Smooth muscle cell (in vitro differentiated cells): ENCODE measurements at regions not wholly inside any gene's neighbourhood (a gene's known extent, or its start where the extent isn't known, plus 50 kb on each side); places are given as distances from the start of the nearest gene placed in this dataset.

Source experiments
- DNase-seq: peaks from one replicate; lab custom pipeline; 2025; ENCODE audit not compliant: unreplicated experiment; lab: John Stamatoyannopoulos, UW
- H2AFZ ChIP-seq: fragments of 200-600 bp; sonication (generic); 2 replicates; pipeline ENCODE4 v1.6.0; 2016; ENCODE audit warnings: antibody characterized with exemption, low read depth, mild to moderate bottlenecking
- H3F3A ChIP-seq: fragments of 200-600 bp; sonication (generic); 2 replicates; pipeline ENCODE4 v1.6.0; 2017; ENCODE audit warnings: antibody characterized with exemption, low read depth
- H3K27ac ChIP-seq: fragments of 200-600 bp; sonication (generic); 2 replicates; pipeline ENCODE4 v1.5.1; 2016; ENCODE audit warnings: low read depth, mild to moderate bottlenecking
- H3K27me3 ChIP-seq: fragments of 200-600 bp; sonication (generic); 2 replicates; pipeline ENCODE4 v1.6.1; 2016; ENCODE audit warnings: low read depth, mild to moderate bottlenecking
- H3K36me3 ChIP-seq: fragments of 200-600 bp; sonication (generic); 2 replicates; pipeline ENCODE4 v1.5.1; 2016; ENCODE audit warnings: low read depth
- H3K4me1 ChIP-seq: fragments of 200-600 bp; sonication (generic); 2 replicates; pipeline ENCODE4 v1.5.1; 2016; ENCODE audit warnings: low read depth
- H3K4me2 ChIP-seq: fragments of 200-600 bp; sonication (generic); 2 replicates; pipeline ENCODE4 v1.6.0; 2016; ENCODE audit warnings: mild to moderate bottlenecking
- H3K4me3 ChIP-seq: fragments of 200-600 bp; sonication (generic); 2 replicates; pipeline ENCODE4 v1.5.1; 2016; ENCODE audit warnings: mild to moderate bottlenecking
- H3K79me2 ChIP-seq: fragments of 200-600 bp; sonication (generic); 2 replicates; pipeline ENCODE4 v1.6.0; 2016; ENCODE audit warnings: low read depth, mild to moderate bottlenecking
- H3K9ac ChIP-seq: fragments of 200-600 bp; sonication (generic); 2 replicates; pipeline ENCODE4 v1.6.0; 2016; ENCODE audit warnings: low read depth
- H3K9me3 ChIP-seq: fragments of 200-600 bp; sonication (generic); replicated peaks from 2 replicates; pipeline ENCODE4 v1.5.1; 2016; ENCODE audit warnings: low read depth
- H4K20me1 ChIP-seq: fragments of 200-600 bp; sonication (generic); 2 replicates; pipeline ENCODE4 v1.6.0; 2016; ENCODE audit warnings: low read depth
- WGBS: methylation state at CpG from one replicate; pipeline ENCODE4 v1.1.7; 2016; ENCODE audit warnings: low lambda C conversion rate; 5-methylcytosine and 5-hydroxymethylcytosine counted together
- TF ChIP-seq, protein P1 (sequence below): fragments of 200-600 bp; sonication (generic); IDR thresholded peaks from 2 replicates; pipeline ENCODE4 v1.5.1; 2017; ENCODE audit warnings: borderline replicate concordance, mild to moderate bottlenecking, antibody characterized with exemption; ENCODE audit not compliant: insufficient read depth, poor library complexity, severe bottlenecking

DNA sequence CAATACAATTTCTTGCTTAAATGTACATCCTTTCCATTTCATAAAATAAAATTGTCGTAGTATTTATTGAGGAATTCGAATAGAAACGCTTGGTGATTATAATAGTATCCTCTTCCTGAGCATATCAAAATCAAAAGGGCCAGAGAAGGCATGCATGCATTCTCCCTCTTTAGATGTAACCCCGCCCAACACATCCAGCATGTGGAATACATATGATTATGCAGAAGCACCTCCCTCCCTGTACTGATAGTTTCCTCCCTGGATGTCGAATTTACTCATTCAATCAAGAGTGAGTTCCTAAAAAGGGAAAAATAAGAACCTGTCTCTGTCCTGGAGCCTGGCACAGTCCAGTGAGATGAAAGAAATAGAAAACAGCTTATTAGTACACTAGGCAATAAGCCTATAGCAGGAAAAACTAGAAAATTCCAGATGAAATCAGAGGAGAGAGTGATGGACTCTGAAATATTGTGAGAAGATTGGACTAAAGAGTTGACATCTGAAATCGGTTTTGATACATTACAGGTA is 262.9 kb downstream of the RDH14 start:
- no peaks in the 10 kb centered on the region for H3K27me3 ChIP-seq
- H2AFZ ChIP-seq, result no peak overlapping the region
- no peaks in the 10 kb centered on the region for H3K79me2 ChIP-seq
- no peak overlapping the region for H3K9ac ChIP-seq
- DNase-seq, result no peak
- no peaks in the 10 kb centered on the region for H3K9me3 ChIP-seq
- no peaks in the 10 kb centered on the region for H3K36me3 ChIP-seq
- H3K4me2 ChIP-seq, result no peak overlapping the region
- H3F3A ChIP-seq, result no peaks in the 10 kb centered on the region
- peaks cover 12% of the 10 kb centered on the region for H3K4me1 ChIP-seq
- TF ChIP-seq, protein P1, sequence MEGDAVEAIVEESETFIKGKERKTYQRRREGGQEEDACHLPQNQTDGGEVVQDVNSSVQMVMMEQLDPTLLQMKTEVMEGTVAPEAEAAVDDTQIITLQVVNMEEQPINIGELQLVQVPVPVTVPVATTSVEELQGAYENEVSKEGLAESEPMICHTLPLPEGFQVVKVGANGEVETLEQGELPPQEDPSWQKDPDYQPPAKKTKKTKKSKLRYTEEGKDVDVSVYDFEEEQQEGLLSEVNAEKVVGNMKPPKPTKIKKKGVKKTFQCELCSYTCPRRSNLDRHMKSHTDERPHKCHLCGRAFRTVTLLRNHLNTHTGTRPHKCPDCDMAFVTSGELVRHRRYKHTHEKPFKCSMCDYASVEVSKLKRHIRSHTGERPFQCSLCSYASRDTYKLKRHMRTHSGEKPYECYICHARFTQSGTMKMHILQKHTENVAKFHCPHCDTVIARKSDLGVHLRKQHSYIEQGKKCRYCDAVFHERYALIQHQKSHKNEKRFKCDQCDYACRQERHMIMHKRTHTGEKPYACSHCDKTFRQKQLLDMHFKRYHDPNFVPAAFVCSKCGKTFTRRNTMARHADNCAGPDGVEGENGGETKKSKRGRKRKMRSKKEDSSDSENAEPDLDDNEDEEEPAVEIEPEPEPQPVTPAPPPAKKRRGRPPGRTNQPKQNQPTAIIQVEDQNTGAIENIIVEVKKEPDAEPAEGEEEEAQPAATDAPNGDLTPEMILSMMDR, result no peak
- H3K4me3 ChIP-seq, result no peak overlapping the region
- 94% methylated on average over 6 of the region's 6 CpGs for WGBS
- H4K20me1 ChIP-seq, result no peaks in the 10 kb centered on the region
- no peak overlapping the region for H3K27ac ChIP-seq

DNA sequence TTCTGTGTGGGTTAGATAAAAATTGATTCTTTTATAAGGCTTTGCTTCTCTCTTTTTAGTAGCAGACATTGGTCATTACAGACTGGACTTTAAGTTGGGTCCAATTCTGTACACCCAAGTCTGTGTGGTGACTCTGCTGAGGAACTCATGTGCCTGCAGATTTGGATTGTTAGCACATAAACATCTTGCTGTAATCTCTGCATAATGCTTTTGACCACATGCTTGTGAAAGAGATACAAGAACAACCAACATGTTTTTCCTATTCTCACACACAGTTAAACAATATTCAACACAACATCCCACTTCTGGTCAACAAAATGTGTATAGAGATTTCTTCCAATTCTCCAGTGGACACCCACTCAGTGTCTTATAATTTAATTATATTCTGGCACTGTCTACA is 270.1 kb downstream of the RDH14 start:
- H2AFZ ChIP-seq, result no peak overlapping the region
- no peaks in the 10 kb centered on the region for H4K20me1 ChIP-seq
- no peak overlapping the region for H3K4me2 ChIP-seq
- H3K9ac ChIP-seq, result no peak overlapping the region
- H3K4me3 ChIP-seq, result no peak overlapping the region
- no peaks in the 10 kb centered on the region for H3K36me3 ChIP-seq
- no peaks in the 10 kb centered on the region for H3F3A ChIP-seq
- no peaks in the 10 kb centered on the region for H3K27me3 ChIP-seq
- no peak for DNase-seq
- no peak overlapping the region for H3K27ac ChIP-seq
- H3K9me3 ChIP-seq, result no peaks in the 10 kb centered on the region
- no peaks in the 10 kb centered on the region for H3K79me2 ChIP-seq
- TF ChIP-seq, protein P1, result no peak
- H3K4me1 ChIP-seq, result no peaks in the 10 kb centered on the region

DNA sequence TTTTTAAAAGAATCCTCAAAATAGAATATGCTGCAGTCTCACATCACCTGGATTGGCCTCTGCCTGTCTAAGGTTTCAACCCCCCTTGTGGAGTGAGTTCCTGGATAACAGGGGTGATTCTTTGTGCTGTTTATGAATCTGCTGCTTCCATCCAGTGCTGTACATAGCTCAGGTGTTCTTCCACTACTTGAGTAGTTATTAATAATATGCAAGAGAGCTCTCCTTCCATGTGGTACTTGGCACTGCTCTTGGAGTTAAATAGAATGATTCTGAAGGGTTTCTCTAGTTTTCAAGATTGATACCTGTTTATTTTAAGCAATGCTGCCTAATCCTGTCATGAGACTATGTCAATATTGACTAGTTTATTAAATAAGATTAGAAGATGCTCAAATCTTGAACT is 273.6 kb downstream of the RDH14 start:
- Histone ChIP-seq H3K4me2 (no peak overlapping the region), H3K4me1 (no peaks in the 10 kb centered on the region), H4K20me1 (no peaks in the 10 kb centered on the region), H3K79me2 (no peaks in the 10 kb centered on the region), H3K27me3 (no peaks in the 10 kb centered on the region), H3K9ac (no peak overlapping the region), H3K9me3 (no peaks in the 10 kb centered on the region), H3K4me3 (no peak overlapping the region), H2AFZ (no peak overlapping the region), H3K36me3 (no peaks in the 10 kb centered on the region), H3K27ac (no peak overlapping the region), H3F3A (no peaks in the 10 kb centered on the region)
- DNase-seq, result no peak
- TF ChIP-seq, protein P1, result no peak

DNA sequence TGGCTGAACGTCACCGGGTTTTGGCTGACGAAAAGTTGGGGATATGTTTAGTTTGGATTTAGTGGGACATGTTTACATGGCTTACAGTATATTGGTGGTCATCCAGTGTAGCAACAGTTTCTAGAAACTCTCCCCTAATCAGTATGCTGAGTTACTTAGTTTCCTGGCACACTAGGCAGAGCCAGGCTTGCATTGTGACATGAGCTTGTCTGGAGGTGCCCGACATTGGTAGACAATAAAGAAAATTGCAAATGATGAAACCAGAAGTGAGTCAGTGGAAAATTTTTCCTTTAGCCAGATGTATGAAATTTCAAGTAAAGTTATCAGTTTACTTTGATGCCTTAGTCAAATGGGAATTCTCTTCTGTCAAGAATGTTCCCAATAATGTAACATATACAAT is 276.1 kb downstream of the RDH14 start:
- Histone ChIP-seq H4K20me1 (no peaks in the 10 kb centered on the region), H3K36me3 (no peaks in the 10 kb centered on the region), H3K4me2 (no peak overlapping the region), H3K4me1 (no peaks in the 10 kb centered on the region), H2AFZ (no peak overlapping the region), H3K9me3 (no peaks in the 10 kb centered on the region), H3K9ac (no peak overlapping the region), H3F3A (no peaks in the 10 kb centered on the region), H3K27me3 (no peaks in the 10 kb centered on the region), H3K27ac (no peak overlapping the region), H3K79me2 (no peaks in the 10 kb centered on the region), H3K4me3 (no peak overlapping the region)
- WGBS, result 90% methylated on average over 4 of the region's 4 CpGs
- TF ChIP-seq, protein P1, result no peak
- no peak for DNase-seq
